ENCODE measurements at regions not wholly inside any gene's neighbourhood (a gene's known extent, or its start where the extent isn't known, plus 50 kb on each side); places are given as distances from the start of the nearest gene placed in this dataset.

GRCh38 chr4:79083406-79084010 is 144.3 kb upstream of the PAQR3 start:
- TF ChIP-seq EP300 (IDR thresholded peaks at IDR 0.05) (peak; percentile 97), POLR2AphosphoS5 (IDR thresholded peaks at IDR 0.05) (no peak)
- Histone ChIP-seq H3K9me3 (no peaks in the 10 kb centered on the region), H3K4me3 (no peak overlapping the region), H3K27me3 (no peaks in the 10 kb centered on the region), H3K27ac (peak overlapping the region; percentile 59), H3K36me3 (no peaks in the 10 kb centered on the region), H3K4me1 (no peaks in the 10 kb centered on the region)
- WGBS: 44% methylated on average over 2 of the region's 2 CpGs
- DNase-seq (ENCODE audit: low spot score in 2 of 2): no peak

GRCh38 chr4:79082997-79083396 is 143.8 kb upstream of the PAQR3 start:
- DNase-seq (ENCODE audit: low spot score in 2 of 2): no peak
- Histone ChIP-seq H3K27ac (peak overlapping the region; percentile 59), H3K4me3 (no peak overlapping the region), H3K4me1 (no peaks in the 10 kb centered on the region), H3K9me3 (no peaks in the 10 kb centered on the region), H3K36me3 (no peaks in the 10 kb centered on the region), H3K27me3 (no peaks in the 10 kb centered on the region)
- 54% methylated on average over 6 of the region's 6 CpGs for WGBS
- TF ChIP-seq POLR2A (IDR thresholded peaks at IDR 0.05) (no peak), EP300 (IDR thresholded peaks at IDR 0.05) (no peak), POLR2AphosphoS5 (IDR thresholded peaks at IDR 0.05) (no peak), CTCF (IDR thresholded peaks at IDR 0.05) (no peak)

GRCh38 chr4:79081973-79082372 is 142.7 kb upstream of the PAQR3 start:
- 59% methylated on average over 1 of the region's 1 CpG for WGBS
- Histone ChIP-seq H3K4me1 (no peaks in the 10 kb centered on the region), H3K36me3 (no peaks in the 10 kb centered on the region), H3K9me3 (no peaks in the 10 kb centered on the region), H3K27ac (no peak overlapping the region), H3K4me3 (no peak overlapping the region), H3K27me3 (no peaks in the 10 kb centered on the region)
- DNase-seq (ENCODE audit: low spot score in 2 of 2): no peak
- TF ChIP-seq EP300 (IDR thresholded peaks at IDR 0.05): no peak
- TF ChIP-seq POLR2A (IDR thresholded peaks at IDR 0.05): no peak

- no peaks in the 10 kb centered on the region for H3K36me3 ChIP-seq
- TF ChIP-seq POLR2AphosphoS5 (IDR thresholded peaks at IDR 0.05): no peak
- no peak for TF ChIP-seq EP300 (IDR thresholded peaks at IDR 0.05)
- no peak for TF ChIP-seq POLR2A (IDR thresholded peaks at IDR 0.05)
- TF ChIP-seq CTCF (IDR thresholded peaks at IDR 0.05): no peak
- whole genome bisulfite sequencing: 59% methylated on average over 1 of the region's 1 CpG
- H3K27me3 ChIP-seq: no peaks in the 10 kb centered on the region
- H3K4me1 ChIP-seq: no peaks in the 10 kb centered on the region
- H3K27ac ChIP-seq: no peak overlapping the region
- DNase-seq (ENCODE audit: low spot score in 2 of 2): no peak
- no peaks in the 10 kb centered on the region for H3K9me3 ChIP-seq
- H3K4me3 ChIP-seq: no peak overlapping the region
These were observed 139.1 kb upstream of the PAQR3 start for GRCh38 chr4:79078339-79078738.

GRCh38 chr4:79074040-79074439 is 134.8 kb upstream of the PAQR3 start:
- 88% methylated on average over 1 of the region's 1 CpG for WGBS
- no peaks in the 10 kb centered on the region for H3K36me3 ChIP-seq
- DNase-seq (ENCODE audit: low spot score in 2 of 2): no peak
- H3K4me1 ChIP-seq: no peaks in the 10 kb centered on the region
- TF ChIP-seq POLR2A (IDR thresholded peaks at IDR 0.05) (no peak), CTCF (IDR thresholded peaks at IDR 0.05) (no peak), EP300 (IDR thresholded peaks at IDR 0.05) (no peak), POLR2AphosphoS5 (IDR thresholded peaks at IDR 0.05) (no peak)
- no peaks in the 10 kb centered on the region for H3K27me3 ChIP-seq
- H3K27ac ChIP-seq: no peak overlapping the region
- H3K9me3 ChIP-seq: no peaks in the 10 kb centered on the region
- H3K4me3 ChIP-seq: no peak overlapping the region

GRCh38 chr4:79073471-79073870 is 134.2 kb upstream of the PAQR3 start:
- no peak for DNase-seq (ENCODE audit: low spot score in 2 of 2)
- H3K4me1 ChIP-seq: no peaks in the 10 kb centered on the region
- no peaks in the 10 kb centered on the region for H3K36me3 ChIP-seq
- TF ChIP-seq POLR2AphosphoS5 (IDR thresholded peaks at IDR 0.05): no peak
- no peak for TF ChIP-seq POLR2A (IDR thresholded peaks at IDR 0.05)
- TF ChIP-seq EP300 (IDR thresholded peaks at IDR 0.05): no peak
- no peak for TF ChIP-seq CTCF (IDR thresholded peaks at IDR 0.05)
- no peaks in the 10 kb centered on the region for H3K27me3 ChIP-seq
- no peak overlapping the region for H3K4me3 ChIP-seq
- 95% methylated on average over 1 of the region's 1 CpG for WGBS
- no peaks in the 10 kb centered on the region for H3K9me3 ChIP-seq
- H3K27ac ChIP-seq: no peak overlapping the region
